Astrocyte of the spinal cord (primary cell): ENCODE measurements at regions not wholly inside any gene's neighbourhood (a gene's known extent, or its start where the extent isn't known, plus 50 kb on each side); places are given as distances from the start of the nearest gene placed in this dataset.

Source experiments
- DNase-seq: peaks from one replicate; pipeline ENCODE4 v3.0.0; 2011; ENCODE audit warnings: low read depth, low spot score
- H3K4me3 ChIP-seq: 2 replicates; pipeline ENCODE4 v1.5.1; 2011; ENCODE audit warnings: low read depth, mild to moderate bottlenecking, low read length, moderate library complexity
- CTCF ChIP-seq: IDR thresholded peaks from 2 replicates; pipeline ENCODE4 v1.5.1; 2012; ENCODE audit warnings: low read depth, mild to moderate bottlenecking, low read length, inconsistent platforms
- in situ Hi-C: cut with HindIII; loops from 2 replicates; pipeline ENCODE4 v1.10.0; 2017; ENCODE audit warnings: low sequenced_read_pairs

GRCh38 chr13:100818711-100819110 is 144.1 kb upstream of the TMTC4 start:
- in situ Hi-C loops: no loop called here
- no peak for TF ChIP-seq CTCF
- no peak overlapping the region for H3K4me3 ChIP-seq
- DNase-seq: peak; percentile 7

- no peak for TF ChIP-seq CTCF
- no peak overlapping the region for H3K4me3 ChIP-seq
- in situ Hi-C loops: no loop called here
- no peak for DNase-seq
These were observed 143.3 kb upstream of the TMTC4 start for GRCh38 chr13:100817928-100818327.

- no peak for TF ChIP-seq CTCF
- no peak overlapping the region for H3K4me3 ChIP-seq
- in situ Hi-C loops: no loop called here
- no peak for DNase-seq
These were observed 141.0 kb upstream of the TMTC4 start for GRCh38 chr13:100815476-100816046.

GRCh38 chr13:100812982-100813584 is 138.5 kb upstream of the TMTC4 start:
- in situ Hi-C loops: no loop called here
- H3K4me3 ChIP-seq: no peak overlapping the region
- no peak for DNase-seq
- TF ChIP-seq CTCF: no peak

GRCh38 chr13:100811928-100812327 is 137.3 kb upstream of the TMTC4 start:
- DNase-seq: no peak

GRCh38 chr13:100811024-100811865 is 136.7 kb upstream of the TMTC4 start:
- no peak overlapping the region for H3K4me3 ChIP-seq
- no peak for DNase-seq
- in situ Hi-C loops: no loop called here
- no peak for TF ChIP-seq CTCF

More at GRCh38 chr13:100811928-100812327, 137.3 kb upstream of the TMTC4 start:
- in situ Hi-C loops: no loop called here
- H3K4me3 ChIP-seq: no peak overlapping the region
- TF ChIP-seq CTCF: no peak
